Neuronal stem cell (in vitro differentiated cells): ENCODE measurements at regions not wholly inside any gene's neighbourhood (a gene's known extent, or its start where the extent isn't known, plus 50 kb on each side); places are given as distances from the start of the nearest gene placed in this dataset.
A peak's percentile ranks its signal among the peaks of the same experiment; 100 is the strongest.

Experiments
- DNase-seq: peaks from one replicate; pipeline ENCODE4 v3.0.0-alpha.2; 2013; ENCODE audit warnings: low spot score
- H2AFZ ChIP-seq: one replicate; pipeline ENCODE4 v1.6.1; 2013; ENCODE audit warnings: mild to moderate bottlenecking, low read length, inconsistent platforms
- H2AK5ac ChIP-seq: 2 replicates; pipeline ENCODE4 v1.6.1; 2013; ENCODE audit warnings: low read depth, mild to moderate bottlenecking, inconsistent platforms, low read length, moderate library complexity, mixed read lengths
- H2BK120ac ChIP-seq: 2 replicates; pipeline ENCODE4 v1.6.1; 2013; ENCODE audit warnings: low read depth, mild to moderate bottlenecking, inconsistent platforms, low read length, moderate library complexity, mixed read lengths
- H2BK12ac ChIP-seq: one replicate; pipeline ENCODE4 v1.6.1; 2013; ENCODE audit warnings: low read length, inconsistent platforms
- H2BK15ac ChIP-seq: 2 replicates; pipeline ENCODE4 v1.6.1; 2013; ENCODE audit warnings: mild to moderate bottlenecking, low read length, inconsistent platforms, mixed read lengths
- H2BK5ac ChIP-seq: one replicate; pipeline ENCODE4 v1.6.1; 2013; ENCODE audit warnings: inconsistent platforms, mild to moderate bottlenecking, low read length, moderate library complexity
- H3K14ac ChIP-seq: one replicate; pipeline ENCODE4 v1.6.1; 2013; ENCODE audit warnings: low read length, inconsistent platforms
- H3K18ac ChIP-seq: 2 replicates; pipeline ENCODE4 v1.6.1; 2013; ENCODE audit warnings: low read length, inconsistent platforms
- H3K23ac ChIP-seq: 2 replicates; pipeline ENCODE4 v1.6.1; 2013; ENCODE audit warnings: low read depth, mild to moderate bottlenecking, mixed read lengths, low read length, inconsistent platforms; ENCODE audit not compliant: poor library complexity
- H3K27ac ChIP-seq: replicated peaks from 3 replicates; pipeline ENCODE4 v1.5.1; 2013; ENCODE audit warnings: low read length, inconsistent platforms
- H3K27me3 ChIP-seq, 3 experiments: 2 replicates each; pipeline ENCODE4 v1.6.1; 2013; ENCODE audit warnings: low read length in 3 of 3, mild to moderate bottlenecking in 2 of 3, inconsistent platforms in 1 of 3, low read depth in 1 of 3, mixed read lengths in 1 of 3, moderate library complexity in 1 of 3; ENCODE audit not compliant: control insufficient read depth in 3 of 3, insufficient read depth in 3 of 3
- H3K36me3 ChIP-seq, 2 donors: replicated peaks in 1 of 2; 2 replicates each; pipeline ENCODE4 v1.6.1; 2013; ENCODE audit warnings: low read length in 2 of 2; ENCODE audit not compliant: control insufficient read depth in 2 of 2, insufficient read depth in 2 of 2
- H3K4ac ChIP-seq: 2 replicates; pipeline ENCODE4 v1.6.1; 2013; ENCODE audit warnings: inconsistent platforms, mild to moderate bottlenecking, low read length, moderate library complexity
- H3K4me1 ChIP-seq, 2 donors: 1 replicate in 1 of 2; 2 replicates in 1 of 2; pipeline ENCODE4 v1.6.1; 2013; ENCODE audit warnings: low read length in 2 of 2, low read depth in 1 of 2; ENCODE audit not compliant: control insufficient read depth in 2 of 2, insufficient read depth in 1 of 2
- H3K4me2 ChIP-seq: one replicate; pipeline ENCODE4 v1.6.1; 2013; ENCODE audit warnings: mild to moderate bottlenecking, low read length, inconsistent platforms; ENCODE audit not compliant: insufficient read depth, poor library complexity, severe bottlenecking
- H3K4me3 ChIP-seq, 2 donors: 2 replicates each; pipeline ENCODE4 v1.5.1; 2013; ENCODE audit warnings: low read length in 2 of 2, mild to moderate bottlenecking in 2 of 2, inconsistent platforms in 1 of 2, moderate library complexity in 1 of 2
- H3K79me1 ChIP-seq: one replicate; pipeline ENCODE4 v1.6.1; 2013; ENCODE audit warnings: low read depth, mild to moderate bottlenecking, inconsistent platforms, low read length, moderate library complexity
- H3K9ac ChIP-seq: one replicate; pipeline ENCODE4 v1.6.1; 2013; ENCODE audit warnings: mild to moderate bottlenecking, low read depth, low read length, inconsistent platforms; ENCODE audit not compliant: poor library complexity
- H3K9me3 ChIP-seq, 2 donors: replicated peaks in 1 of 2; 2 replicates each; pipeline versions ENCODE3 to v1.6.1; 2013; ENCODE audit warnings: low read length in 2 of 2, mild to moderate bottlenecking in 2 of 2, inconsistent platforms in 1 of 2, low read depth in 1 of 2, mixed read lengths in 1 of 2, moderate library complexity in 1 of 2; ENCODE audit not compliant: control insufficient read depth in 2 of 2, insufficient read depth in 1 of 2
- H4K8ac ChIP-seq: one replicate; pipeline ENCODE4 v1.6.1; 2013; ENCODE audit warnings: low read depth, mild to moderate bottlenecking, inconsistent platforms, low read length, moderate library complexity
- H4K91ac ChIP-seq: one replicate; pipeline ENCODE4 v1.6.1; 2013; ENCODE audit warnings: low read length, low read depth, mild to moderate bottlenecking, inconsistent platforms; ENCODE audit not compliant: poor library complexity
- WGBS, 2 donors: extraction: QIAGEN DNeasy Blood & Tissue Kit; methylation state at CpG; one replicate each; pipeline ENCODE4 v1.1.7; 2013; ENCODE audit warnings: missing lambda C conversion rate in 2 of 2, mixed read lengths in 1 of 2; ENCODE audit not compliant: insufficient read length in 2 of 2, insufficient replicate concordance in 1 of 2; ENCODE audit errors: extremely low coverage in 2 of 2; 5-methylcytosine and 5-hydroxymethylcytosine counted together

GRCh38 chr1:2946291-2946690, 75.0 kb upstream of the ACTRT2 start:
- H2BK5ac ChIP-seq = no peak overlapping the region
- WGBS, 2 donors = no CpG with 5 or more reads among the region's 16 CpGs
- no peak overlapping the region for H3K4me3 ChIP-seq
- no peak overlapping the region for H4K91ac ChIP-seq
- no peak overlapping the region for H3K14ac ChIP-seq
- H2AK5ac ChIP-seq = peak overlapping the region; percentile 77
- no peak overlapping the region for H3K23ac ChIP-seq
- H3K9ac ChIP-seq = peak overlapping the region; percentile 50
- no peak overlapping the region for H3K4me2 ChIP-seq
- H3K9me3 ChIP-seq = peaks cover 0 to 9% of the 10 kb centered on the region in 2 donors
- H2AFZ ChIP-seq = no peak overlapping the region
- no peak overlapping the region for H4K8ac ChIP-seq
- H3K36me3 ChIP-seq = no peaks in the 10 kb centered on the region
- no peak overlapping the region for H3K27ac ChIP-seq
- no peak overlapping the region for H2BK12ac ChIP-seq
- H3K79me1 ChIP-seq = no peaks in the 10 kb centered on the region
- H2BK15ac ChIP-seq = no peak overlapping the region
- no peak overlapping the region for H3K4ac ChIP-seq
- H2BK120ac ChIP-seq = no peak overlapping the region
- peaks cover 0 to 1% of the 10 kb centered on the region in 2 donors for H3K4me1 ChIP-seq
- peaks cover 0 to 41% (median 0%) of the 10 kb centered on the region in 3 experiments for H3K27me3 ChIP-seq
- H3K18ac ChIP-seq = peak overlapping the region; percentile 36
- no peak for DNase-seq

DNA sequence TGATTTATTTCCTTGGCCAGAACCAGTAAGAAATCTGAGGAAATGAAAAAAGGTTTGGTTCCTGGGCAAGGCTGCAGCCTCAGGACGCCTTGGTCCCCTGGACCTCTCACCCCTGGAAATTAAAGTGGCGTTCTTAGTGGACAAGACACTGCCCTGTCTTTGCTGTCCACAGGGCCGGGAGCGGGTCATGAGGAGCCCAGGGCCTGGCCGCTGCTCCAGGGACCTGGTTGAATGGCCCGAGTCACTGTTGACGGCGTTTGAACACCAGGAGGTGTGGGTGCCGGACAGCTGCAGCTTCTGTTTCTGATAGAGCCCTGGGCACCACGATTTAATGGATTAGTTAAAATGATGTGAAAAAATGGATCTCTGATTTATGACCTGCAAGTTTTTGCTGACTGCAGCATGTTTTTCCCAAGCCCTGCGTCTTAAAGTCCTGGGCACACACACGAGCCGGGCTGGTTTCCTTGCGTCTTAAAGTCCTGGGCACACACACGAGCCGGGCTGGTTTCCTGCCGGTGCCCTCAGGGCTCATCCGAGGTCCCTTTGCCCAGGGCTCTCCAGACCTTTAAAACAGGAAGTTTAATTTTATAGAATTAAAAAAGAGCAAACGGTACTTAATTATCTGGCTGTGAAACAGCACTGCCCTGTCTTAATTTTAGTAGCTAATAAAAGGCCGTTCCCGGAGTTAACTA, 74.1 kb upstream of the ACTRT2 start:
- H3K9ac ChIP-seq = no peak overlapping the region
- no peak overlapping the region for H3K14ac ChIP-seq
- no peak overlapping the region for H2AFZ ChIP-seq
- peaks cover 0 to 1% of the 10 kb centered on the region in 2 donors for H3K4me1 ChIP-seq
- H2BK12ac ChIP-seq = no peak overlapping the region
- H4K91ac ChIP-seq = no peak overlapping the region
- no peak overlapping the region for H2BK5ac ChIP-seq
- H3K18ac ChIP-seq = no peak overlapping the region
- no peak overlapping the region for H2AK5ac ChIP-seq
- no peak overlapping the region for H4K8ac ChIP-seq
- no CpG with 5 or more reads among the region's 21 CpGs for WGBS, 2 donors
- no peaks in the 10 kb centered on the region for H3K36me3 ChIP-seq
- no peak overlapping the region for H3K23ac ChIP-seq
- peaks cover 0 to 9% of the 10 kb centered on the region in 2 donors for H3K9me3 ChIP-seq
- no peak overlapping the region for H3K4me3 ChIP-seq
- H3K27me3 ChIP-seq = peaks cover 0 to 48% (median 0%) of the 10 kb centered on the region in 3 experiments
- no peaks in the 10 kb centered on the region for H3K79me1 ChIP-seq
- DNase-seq = no peak
- no peak overlapping the region for H2BK15ac ChIP-seq
- H3K4me2 ChIP-seq = no peak overlapping the region
- H2BK120ac ChIP-seq = no peak overlapping the region
- no peak overlapping the region for H3K27ac ChIP-seq
- H3K4ac ChIP-seq = no peak overlapping the region

DNA sequence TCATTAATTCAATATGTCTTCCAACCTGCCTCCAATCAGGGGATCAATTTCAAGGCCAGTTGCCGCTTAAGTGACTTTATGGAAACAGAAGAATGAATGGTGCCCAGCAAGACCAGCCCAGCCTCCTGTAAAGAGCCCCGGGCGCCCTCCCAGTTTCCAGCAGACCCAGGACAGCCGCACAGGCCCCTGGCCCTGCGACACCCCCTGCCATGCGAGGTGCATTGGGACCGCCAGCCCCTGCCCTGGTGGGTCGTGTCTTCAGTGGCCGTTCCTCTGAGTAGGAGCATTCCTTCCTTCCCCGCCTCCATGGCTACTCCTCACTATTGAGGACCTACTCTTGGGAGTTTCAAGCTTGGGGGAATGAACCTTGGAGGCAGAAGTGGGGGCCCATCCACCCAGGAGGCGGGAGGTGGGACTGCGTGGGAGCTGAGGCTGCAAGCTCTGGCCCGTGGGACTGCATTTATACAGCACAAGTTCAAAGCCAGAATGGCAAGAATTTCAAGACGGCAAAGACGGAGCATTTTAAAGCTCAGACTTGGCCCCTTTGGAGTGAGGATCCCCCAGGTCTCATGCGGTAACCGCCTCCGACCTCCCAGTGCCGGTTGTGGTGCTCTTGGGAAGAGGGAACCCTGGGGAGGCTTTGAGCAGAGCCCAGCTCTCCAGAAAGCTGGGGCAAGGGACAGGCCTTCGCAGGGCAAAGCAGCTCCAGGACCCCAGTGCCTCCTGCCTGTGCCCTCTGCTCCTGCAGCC, 73.1 kb upstream of the ACTRT2 start:
- H2AFZ ChIP-seq = no peak overlapping the region
- WGBS, 2 donors = no CpG with 5 or more reads among the region's 20 CpGs
- H2AK5ac ChIP-seq = no peak overlapping the region
- H4K91ac ChIP-seq = no peak overlapping the region
- peaks cover 0 to 1% of the 10 kb centered on the region in 2 donors for H3K4me1 ChIP-seq
- H4K8ac ChIP-seq = no peak overlapping the region
- H3K18ac ChIP-seq = peak overlapping the region; percentile 82
- H3K9me3 ChIP-seq = peaks cover 0 to 10% of the 10 kb centered on the region in 2 donors
- no peaks in the 10 kb centered on the region for H3K36me3 ChIP-seq
- H3K4me2 ChIP-seq = no peak overlapping the region
- H3K27ac ChIP-seq = no peak overlapping the region
- DNase-seq = no peak
- H3K23ac ChIP-seq = peak overlapping the region; percentile 13
- H3K4me3 ChIP-seq = peak overlapping the region in 1 of 2 donors; percentile 9
- no peak overlapping the region for H2BK15ac ChIP-seq
- H2BK120ac ChIP-seq = no peak overlapping the region
- peaks cover 0 to 54% (median 0%) of the 10 kb centered on the region in 3 experiments for H3K27me3 ChIP-seq
- H2BK5ac ChIP-seq = no peak overlapping the region
- H3K14ac ChIP-seq = no peak overlapping the region
- H2BK12ac ChIP-seq = no peak overlapping the region
- no peak overlapping the region for H3K4ac ChIP-seq
- no peak overlapping the region for H3K9ac ChIP-seq
- no peaks in the 10 kb centered on the region for H3K79me1 ChIP-seq
